ENCODE measurements at regions not wholly inside any gene's neighbourhood (a gene's known extent, or its start where the extent isn't known, plus 50 kb on each side); places are given as distances from the start of the nearest gene placed in this dataset.

- TF ChIP-seq CTCF (IDR thresholded peaks at IDR 0.05), result no peak
- no peak for TF ChIP-seq POLR2AphosphoS5 (IDR thresholded peaks at IDR 0.05)
- TF ChIP-seq POLR2A (IDR thresholded peaks at IDR 0.05; ENCODE audit: low read depth), result no peak
These were observed 50.5 kb upstream of the HIF1A start for GRCh38 chr14:61644834-61645233.
